ENCODE measurements at regions not wholly inside any gene's neighbourhood (a gene's known extent, or its start where the extent isn't known, plus 50 kb on each side); places are given as distances from the start of the nearest gene placed in this dataset.

DNA sequence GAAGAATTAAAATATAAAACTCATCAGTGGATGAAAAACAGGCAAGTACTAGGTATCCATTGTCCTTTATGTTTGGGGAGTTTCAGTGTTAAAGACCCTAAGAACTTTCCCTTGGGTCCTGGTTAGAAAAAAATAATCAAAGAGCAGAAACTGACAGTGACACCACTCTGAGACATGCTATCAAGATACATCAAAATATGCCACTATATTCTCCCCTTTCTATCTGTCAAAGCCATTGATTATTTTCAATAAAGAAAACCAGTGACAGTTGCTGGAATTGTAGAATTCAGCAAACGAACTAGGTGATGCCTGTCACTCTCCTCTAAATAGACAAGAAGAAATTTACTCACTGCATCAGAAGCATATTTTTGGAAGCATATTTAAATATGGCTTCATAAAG, 496.7 kb upstream of the CFAP20DC start:
- Histone ChIP-seq H3K9me3 (ENCODE audit: severe bottlenecking) (no peaks in the 10 kb centered on the region), H3K4me3 (ENCODE audit: severe bottlenecking) (no peak overlapping the region), H3K27me3 (ENCODE audit: insufficient read depth, poor library complexity, severe bottlenecking) (no peaks in the 10 kb centered on the region), H3K36me3 (ENCODE audit: low read depth) (no peaks in the 10 kb centered on the region), H3K27ac (ENCODE audit: poor library complexity, severe bottlenecking) (no peak overlapping the region), H3K4me1 (ENCODE audit: insufficient read depth, poor library complexity, severe bottlenecking) (peaks cover 12% of the 10 kb centered on the region)
- TF ChIP-seq, protein P1, sequence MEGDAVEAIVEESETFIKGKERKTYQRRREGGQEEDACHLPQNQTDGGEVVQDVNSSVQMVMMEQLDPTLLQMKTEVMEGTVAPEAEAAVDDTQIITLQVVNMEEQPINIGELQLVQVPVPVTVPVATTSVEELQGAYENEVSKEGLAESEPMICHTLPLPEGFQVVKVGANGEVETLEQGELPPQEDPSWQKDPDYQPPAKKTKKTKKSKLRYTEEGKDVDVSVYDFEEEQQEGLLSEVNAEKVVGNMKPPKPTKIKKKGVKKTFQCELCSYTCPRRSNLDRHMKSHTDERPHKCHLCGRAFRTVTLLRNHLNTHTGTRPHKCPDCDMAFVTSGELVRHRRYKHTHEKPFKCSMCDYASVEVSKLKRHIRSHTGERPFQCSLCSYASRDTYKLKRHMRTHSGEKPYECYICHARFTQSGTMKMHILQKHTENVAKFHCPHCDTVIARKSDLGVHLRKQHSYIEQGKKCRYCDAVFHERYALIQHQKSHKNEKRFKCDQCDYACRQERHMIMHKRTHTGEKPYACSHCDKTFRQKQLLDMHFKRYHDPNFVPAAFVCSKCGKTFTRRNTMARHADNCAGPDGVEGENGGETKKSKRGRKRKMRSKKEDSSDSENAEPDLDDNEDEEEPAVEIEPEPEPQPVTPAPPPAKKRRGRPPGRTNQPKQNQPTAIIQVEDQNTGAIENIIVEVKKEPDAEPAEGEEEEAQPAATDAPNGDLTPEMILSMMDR (IDR thresholded peaks at IDR 0.05; ENCODE audit: poor library complexity, severe bottlenecking), result no peak
- ATAC-seq (ENCODE audit: low read depth) (no peak), DNase-seq (ENCODE audit: low spot score) (no peak)

DNA sequence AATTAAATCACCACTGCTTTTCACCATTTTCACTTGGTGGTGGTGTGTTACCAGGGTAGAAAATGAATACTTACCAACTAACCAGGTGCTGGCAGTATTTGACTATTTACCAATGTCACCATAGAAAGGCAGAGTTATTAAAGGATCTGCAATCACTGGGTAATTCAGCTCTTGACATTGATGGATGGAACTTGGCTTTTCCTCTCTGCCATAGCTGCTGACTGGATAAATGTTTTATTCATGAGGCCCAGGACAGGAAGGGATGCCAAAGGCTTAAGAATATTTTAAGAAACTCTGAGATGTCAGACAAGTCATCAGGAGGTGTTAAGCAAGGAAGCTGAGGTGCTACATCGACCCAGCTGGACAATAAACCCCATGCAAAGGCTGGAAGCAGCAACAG, 495.5 kb upstream of the CFAP20DC start:
- Histone ChIP-seq H3K4me3 (ENCODE audit: severe bottlenecking) (no peak overlapping the region), H3K9me3 (ENCODE audit: severe bottlenecking) (no peaks in the 10 kb centered on the region), H3K4me1 (ENCODE audit: insufficient read depth, poor library complexity, severe bottlenecking) (peaks cover 12% of the 10 kb centered on the region), H3K27me3 (ENCODE audit: insufficient read depth, poor library complexity, severe bottlenecking) (no peaks in the 10 kb centered on the region), H3K36me3 (ENCODE audit: low read depth) (no peaks in the 10 kb centered on the region), H3K27ac (ENCODE audit: poor library complexity, severe bottlenecking) (no peak overlapping the region)
- no peak for DNase-seq (ENCODE audit: low spot score)
- ATAC-seq (ENCODE audit: low read depth), result no peak
- TF ChIP-seq, protein P1 (IDR thresholded peaks at IDR 0.05; ENCODE audit: poor library complexity, severe bottlenecking), result no peak

DNA sequence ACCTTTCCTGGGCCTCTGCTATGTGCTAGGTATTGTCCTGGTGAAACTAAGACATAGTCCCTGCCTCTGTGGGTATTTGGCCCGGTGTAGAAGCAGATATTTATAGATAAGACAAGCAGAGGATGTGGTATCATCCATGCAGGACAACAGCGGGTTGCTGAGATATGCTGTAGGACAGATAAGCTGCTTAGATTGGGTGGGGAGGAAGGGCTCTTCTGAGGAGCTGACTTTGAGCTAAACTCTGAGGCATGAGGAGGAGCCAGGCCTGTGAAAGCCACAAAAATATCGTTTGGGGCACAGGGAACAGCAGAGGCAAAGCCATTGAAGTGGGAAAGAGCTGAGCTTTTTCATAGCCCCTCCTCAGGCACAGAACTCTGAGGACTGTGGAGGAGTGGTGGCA, 492.5 kb upstream of the CFAP20DC start:
- Histone ChIP-seq H3K9me3 (ENCODE audit: severe bottlenecking) (no peaks in the 10 kb centered on the region), H3K36me3 (ENCODE audit: low read depth) (no peaks in the 10 kb centered on the region), H3K4me3 (ENCODE audit: severe bottlenecking) (no peak overlapping the region), H3K27ac (ENCODE audit: poor library complexity, severe bottlenecking) (no peak overlapping the region), H3K27me3 (ENCODE audit: insufficient read depth, poor library complexity, severe bottlenecking) (no peaks in the 10 kb centered on the region), H3K4me1 (ENCODE audit: insufficient read depth, poor library complexity, severe bottlenecking) (no peaks in the 10 kb centered on the region)
- TF ChIP-seq, protein P1 (IDR thresholded peaks at IDR 0.05; ENCODE audit: poor library complexity, severe bottlenecking), result no peak
- DNase-seq (ENCODE audit: low spot score), result no peak
- no peak for ATAC-seq (ENCODE audit: low read depth)

DNA sequence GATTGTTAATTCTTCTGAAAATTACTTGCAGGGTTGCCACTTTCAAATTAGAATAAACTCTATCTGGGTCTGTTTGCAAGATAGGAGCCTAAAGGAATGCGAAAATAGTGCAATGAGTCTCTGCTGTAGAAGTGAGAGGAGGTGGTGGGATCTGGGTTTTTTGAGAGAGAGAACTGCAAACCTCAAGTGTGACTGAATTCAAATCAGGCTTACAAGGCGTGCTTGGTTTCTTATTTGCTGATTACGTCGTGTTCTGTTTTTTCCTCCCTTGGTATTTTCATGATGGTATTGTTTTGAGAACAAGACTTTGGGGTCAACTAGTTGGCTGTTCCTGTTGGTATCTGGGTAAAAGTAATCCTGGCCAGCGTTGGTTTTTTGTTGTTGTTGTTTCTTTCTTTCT, 490.9 kb upstream of the CFAP20DC start:
- DNase-seq (ENCODE audit: low spot score), result no peak
- ATAC-seq (ENCODE audit: low read depth), result no peak
- TF ChIP-seq, protein P1 (IDR thresholded peaks at IDR 0.05; ENCODE audit: poor library complexity, severe bottlenecking), result no peak
- Histone ChIP-seq H3K9me3 (ENCODE audit: severe bottlenecking) (no peaks in the 10 kb centered on the region), H3K27me3 (ENCODE audit: insufficient read depth, poor library complexity, severe bottlenecking) (no peaks in the 10 kb centered on the region), H3K4me1 (ENCODE audit: insufficient read depth, poor library complexity, severe bottlenecking) (no peaks in the 10 kb centered on the region), H3K4me3 (ENCODE audit: severe bottlenecking) (no peak overlapping the region), H3K36me3 (ENCODE audit: low read depth) (no peaks in the 10 kb centered on the region), H3K27ac (ENCODE audit: poor library complexity, severe bottlenecking) (no peak overlapping the region)

DNA sequence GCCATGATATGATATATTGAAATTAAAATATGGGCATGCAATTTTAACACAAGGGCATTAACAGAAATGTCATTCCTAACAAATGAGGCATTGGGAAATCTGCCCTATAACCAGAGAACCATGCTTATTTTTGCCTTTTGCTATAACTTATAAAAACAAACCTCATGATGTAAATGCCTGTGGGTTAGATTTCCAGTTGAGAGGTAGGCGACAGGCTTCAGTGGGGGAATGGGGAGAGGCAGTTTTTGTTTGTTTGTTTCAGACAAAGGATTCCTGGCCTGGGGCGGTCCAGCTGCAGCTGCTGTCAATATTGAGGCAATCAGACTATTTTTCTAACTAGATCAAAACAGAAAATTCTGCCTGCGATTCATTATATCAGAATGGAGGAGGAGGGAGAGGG, 490.4 kb upstream of the CFAP20DC start:
- no peak for DNase-seq (ENCODE audit: low spot score)
- Histone ChIP-seq H3K9me3 (ENCODE audit: severe bottlenecking) (no peaks in the 10 kb centered on the region), H3K4me1 (ENCODE audit: insufficient read depth, poor library complexity, severe bottlenecking) (no peaks in the 10 kb centered on the region), H3K27ac (ENCODE audit: poor library complexity, severe bottlenecking) (no peak overlapping the region), H3K36me3 (ENCODE audit: low read depth) (no peaks in the 10 kb centered on the region), H3K27me3 (ENCODE audit: insufficient read depth, poor library complexity, severe bottlenecking) (no peaks in the 10 kb centered on the region), H3K4me3 (ENCODE audit: severe bottlenecking) (no peak overlapping the region)
- TF ChIP-seq, protein P1 (IDR thresholded peaks at IDR 0.05; ENCODE audit: poor library complexity, severe bottlenecking), result no peak
- no peak for ATAC-seq (ENCODE audit: low read depth)

All from RWPE2 (cell line).